ENCODE measurements at regions not wholly inside any gene's neighbourhood (a gene's known extent, or its start where the extent isn't known, plus 50 kb on each side); places are given as distances from the start of the nearest gene placed in this dataset.

DNA sequence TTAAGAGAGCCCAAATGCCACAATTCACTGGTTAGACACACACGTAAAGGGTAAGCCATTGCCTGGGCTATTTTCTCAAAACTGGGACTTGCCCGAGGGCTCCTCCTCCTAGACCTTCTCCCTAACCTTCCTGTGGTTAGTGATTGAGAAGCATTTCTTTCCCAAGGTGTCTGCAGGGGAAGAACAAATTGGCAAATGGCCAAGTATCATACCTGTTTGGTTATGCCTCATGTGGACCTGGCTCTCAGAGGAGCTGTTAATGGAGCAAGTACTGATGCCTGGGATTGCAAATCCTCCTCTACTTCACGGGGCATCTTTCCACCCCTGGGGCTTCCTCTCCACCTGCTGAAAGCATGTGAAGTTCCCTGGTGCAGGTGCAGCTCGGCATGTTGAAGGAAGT is 187.5 kb upstream of the CYRIA start:
- DNase-seq (ENCODE audit: low read depth in 4 of 4, low spot score in 3 of 4) = no peak

DNA sequence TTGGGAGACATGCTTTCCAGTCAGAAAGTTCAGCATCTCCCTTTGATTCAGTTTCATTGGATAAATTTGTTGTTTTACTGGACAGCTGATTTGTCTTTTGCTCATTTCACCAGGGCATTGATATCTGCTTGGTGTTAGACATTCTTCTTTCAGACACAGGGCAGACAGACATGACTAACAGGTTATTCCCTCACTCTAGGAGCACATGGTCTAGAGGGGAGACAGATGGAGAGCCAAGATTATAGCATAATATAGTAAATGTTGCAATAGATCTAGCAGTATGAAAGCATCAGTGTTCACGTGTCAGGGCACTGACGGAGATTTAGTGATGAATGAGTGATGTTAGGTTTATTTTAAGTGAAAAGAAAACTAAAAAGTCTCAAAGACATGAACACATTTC is 187.0 kb upstream of the CYRIA start:
- DNase-seq (ENCODE audit: low read depth in 4 of 4, low spot score in 3 of 4) = no peak

DNA sequence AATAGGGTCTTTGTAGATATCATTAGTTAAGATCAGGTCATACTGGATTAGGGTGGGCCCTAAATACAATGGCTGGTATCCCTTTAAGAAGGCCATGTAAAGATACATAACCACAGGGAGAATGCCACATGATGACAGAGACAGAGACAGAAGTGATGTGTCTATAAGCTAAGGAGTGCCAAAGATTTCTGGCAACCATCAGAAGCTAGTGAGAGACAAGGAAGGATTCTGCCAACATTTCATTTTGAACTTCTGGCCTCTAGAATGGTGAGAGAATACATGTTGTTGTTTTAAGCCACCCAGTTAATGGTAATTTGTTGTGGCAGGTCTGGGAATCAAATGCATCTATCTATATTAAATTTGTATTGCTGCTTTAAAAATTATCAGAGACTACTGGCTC is 185.5 kb upstream of the CYRIA start:
- no peak for DNase-seq (ENCODE audit: low read depth in 4 of 4, low spot score in 3 of 4)

DNA sequence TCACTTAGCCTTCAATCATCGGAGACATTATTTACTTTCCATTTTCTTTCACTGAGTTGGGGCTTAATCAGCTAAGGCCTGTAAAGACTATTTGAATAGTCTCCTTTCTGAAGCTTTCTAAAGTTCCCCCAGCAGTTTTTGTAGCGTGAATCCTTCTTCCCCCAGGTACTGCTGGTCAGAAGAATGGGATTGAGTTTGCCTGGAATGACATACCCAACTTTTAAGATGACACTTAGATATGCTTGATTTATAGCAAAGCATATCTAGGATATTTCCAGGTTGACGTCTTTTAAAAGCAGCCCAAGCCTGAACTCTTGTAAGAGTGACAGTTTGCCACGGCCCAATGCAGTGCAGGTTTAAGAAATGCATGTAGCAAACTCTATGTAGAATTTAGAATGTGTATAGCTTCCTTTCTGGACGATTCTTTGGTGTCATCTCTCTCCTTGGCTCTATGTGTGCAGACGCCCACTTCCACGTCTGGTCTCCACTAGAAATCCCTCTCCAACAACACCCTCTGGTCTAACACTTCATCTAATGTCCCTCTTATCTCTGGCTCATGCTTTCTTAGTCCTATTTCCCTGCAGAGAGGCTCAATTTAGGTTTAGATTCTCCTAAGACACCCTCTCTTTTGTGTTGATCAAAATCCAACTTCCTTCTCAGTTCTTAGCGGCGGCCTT is 175.0 kb upstream of the CYRIA start:
- no peak for DNase-seq (ENCODE audit: low read depth in 4 of 4, low spot score in 3 of 4)

DNA sequence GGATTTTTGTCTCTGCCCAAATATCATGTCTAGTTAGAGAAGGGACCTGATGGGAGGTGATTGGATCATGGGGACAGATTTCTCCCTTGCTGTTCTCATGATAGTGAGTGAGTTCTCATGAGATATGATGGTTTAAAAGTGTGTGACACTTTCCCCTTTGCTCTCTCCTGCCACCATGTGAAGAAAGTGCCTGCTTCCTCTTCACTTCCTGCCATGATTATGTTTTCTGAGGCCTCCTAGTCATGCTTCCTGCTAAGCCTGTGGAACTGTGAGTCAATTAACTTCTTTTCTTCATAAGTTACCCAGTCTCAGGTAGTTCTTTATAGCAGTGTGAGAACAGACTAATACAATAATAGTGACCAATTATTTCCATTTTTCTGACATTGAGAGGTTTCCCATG is 167.3 kb upstream of the CYRIA start:
- DNase-seq (ENCODE audit: low read depth in 4 of 4, low spot score in 3 of 4) = no peak

DNA sequence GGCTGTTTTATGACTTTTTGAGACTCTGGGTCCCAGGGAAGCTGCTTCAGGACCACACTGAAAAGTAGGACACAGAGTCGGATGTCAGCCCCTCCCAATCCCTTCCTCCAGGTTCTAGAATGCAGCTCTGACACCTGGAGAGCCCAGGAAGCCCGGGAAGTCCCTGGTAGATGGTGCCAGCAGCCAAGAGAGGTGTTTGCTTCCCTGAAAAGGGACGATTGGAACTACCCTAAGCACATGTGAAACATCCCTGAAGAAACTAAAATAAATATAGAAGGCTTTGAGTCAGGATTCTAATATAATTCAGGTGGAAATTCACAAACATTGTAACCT is 163.2 kb upstream of the CYRIA start:
- DNase-seq (ENCODE audit: low read depth in 4 of 4, low spot score in 3 of 4) = no peak

DNA sequence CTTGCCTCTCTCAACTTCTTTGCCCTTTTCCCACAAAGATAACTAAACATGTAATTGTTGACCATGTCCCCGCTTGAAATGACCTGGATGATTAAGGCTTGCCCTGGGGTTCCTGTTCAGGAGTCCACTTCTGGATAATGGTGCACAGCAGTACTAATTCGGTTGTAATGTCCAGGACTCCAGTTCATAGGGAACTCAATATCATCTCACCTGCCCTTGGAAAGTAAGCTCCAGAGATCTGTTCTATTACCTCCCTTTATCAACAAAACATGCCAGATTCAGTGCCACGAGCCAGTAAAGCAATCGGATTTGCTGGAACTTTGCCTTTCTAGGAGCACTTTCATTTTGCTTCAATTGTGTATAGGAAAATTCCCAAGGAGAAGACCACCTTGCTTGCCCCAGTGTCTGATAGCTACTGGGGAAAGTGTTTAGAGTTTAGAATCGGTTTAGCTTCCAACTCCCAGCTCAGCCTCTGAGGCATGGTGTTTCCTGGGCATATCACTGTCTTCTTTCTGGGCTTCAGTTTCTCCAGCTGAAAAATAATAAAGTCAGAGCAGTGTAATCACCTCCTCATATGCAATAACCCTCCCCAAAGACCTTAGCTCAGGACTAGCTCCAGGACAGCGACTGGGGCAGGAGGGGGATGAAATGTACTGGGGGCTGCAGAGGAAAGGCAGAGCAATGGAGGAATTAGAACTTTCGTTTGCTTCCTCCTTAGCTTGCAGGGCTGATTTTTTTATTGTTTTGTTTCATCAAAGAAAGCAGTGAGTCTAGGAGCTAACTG is 162.6 kb upstream of the CYRIA start:
- no peak for DNase-seq (ENCODE audit: low read depth in 4 of 4, low spot score in 3 of 4)

DNA sequence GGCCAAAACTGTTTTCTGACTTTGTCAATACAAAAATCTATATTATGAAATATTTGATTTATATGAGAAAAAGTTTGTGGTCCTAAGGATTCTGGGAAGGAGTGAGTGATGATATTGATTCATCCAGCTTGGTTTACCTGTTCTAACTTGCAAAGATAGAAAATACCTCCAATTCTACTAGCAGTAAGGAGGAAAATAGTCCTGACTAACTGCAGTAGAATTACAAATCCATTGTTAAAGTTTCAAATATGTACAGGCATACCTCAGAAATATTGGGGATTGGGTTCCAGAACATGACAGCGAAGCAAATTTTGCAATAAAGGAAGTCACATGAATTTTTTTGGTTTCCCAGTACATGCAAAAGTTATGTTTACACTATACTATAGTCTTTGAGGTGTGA is 158.8 kb upstream of the CYRIA start:
- no peak for DNase-seq (ENCODE audit: low read depth in 4 of 4, low spot score in 3 of 4)

DNA sequence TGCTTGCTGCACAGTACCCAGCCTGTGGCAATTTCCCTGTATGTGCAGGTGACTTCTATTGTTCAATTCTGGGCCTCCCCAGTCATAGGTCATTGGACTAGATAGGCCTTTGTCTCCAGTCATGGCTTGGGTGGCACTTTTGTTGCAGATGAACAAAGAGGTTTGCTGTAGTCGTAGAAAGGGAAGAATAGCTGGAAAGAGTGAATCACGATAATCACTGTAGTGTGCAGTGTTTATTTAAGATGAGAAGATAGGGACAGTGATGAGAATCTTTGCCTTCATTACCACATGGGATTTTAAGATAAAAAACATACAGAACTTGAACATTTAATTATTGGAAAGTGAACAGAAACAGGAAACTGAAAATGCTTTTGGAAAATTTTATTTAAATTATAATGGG is 156.1 kb upstream of the CYRIA start:
- DNase-seq (ENCODE audit: low read depth in 4 of 4, low spot score in 3 of 4) = no peak

DNA sequence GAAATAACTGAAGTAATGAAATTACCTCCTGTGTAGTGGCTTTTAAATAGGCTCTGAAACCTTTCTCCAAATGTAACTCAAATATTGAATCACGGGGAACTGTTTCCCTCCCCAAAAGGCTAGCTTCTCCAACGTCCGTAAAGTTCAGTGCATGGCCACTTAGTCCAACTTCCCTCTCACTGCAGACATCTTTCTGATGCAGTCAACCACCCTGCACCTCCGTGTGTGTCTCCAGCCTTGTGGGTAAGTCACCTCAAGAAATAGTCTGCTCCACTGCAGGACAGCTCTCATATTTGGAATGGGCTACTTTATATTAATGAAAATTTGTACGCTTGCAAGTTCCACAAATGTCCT is 152.5 kb upstream of the CYRIA start:
- no peak for DNase-seq (ENCODE audit: low read depth in 4 of 4, low spot score in 3 of 4)

DNA sequence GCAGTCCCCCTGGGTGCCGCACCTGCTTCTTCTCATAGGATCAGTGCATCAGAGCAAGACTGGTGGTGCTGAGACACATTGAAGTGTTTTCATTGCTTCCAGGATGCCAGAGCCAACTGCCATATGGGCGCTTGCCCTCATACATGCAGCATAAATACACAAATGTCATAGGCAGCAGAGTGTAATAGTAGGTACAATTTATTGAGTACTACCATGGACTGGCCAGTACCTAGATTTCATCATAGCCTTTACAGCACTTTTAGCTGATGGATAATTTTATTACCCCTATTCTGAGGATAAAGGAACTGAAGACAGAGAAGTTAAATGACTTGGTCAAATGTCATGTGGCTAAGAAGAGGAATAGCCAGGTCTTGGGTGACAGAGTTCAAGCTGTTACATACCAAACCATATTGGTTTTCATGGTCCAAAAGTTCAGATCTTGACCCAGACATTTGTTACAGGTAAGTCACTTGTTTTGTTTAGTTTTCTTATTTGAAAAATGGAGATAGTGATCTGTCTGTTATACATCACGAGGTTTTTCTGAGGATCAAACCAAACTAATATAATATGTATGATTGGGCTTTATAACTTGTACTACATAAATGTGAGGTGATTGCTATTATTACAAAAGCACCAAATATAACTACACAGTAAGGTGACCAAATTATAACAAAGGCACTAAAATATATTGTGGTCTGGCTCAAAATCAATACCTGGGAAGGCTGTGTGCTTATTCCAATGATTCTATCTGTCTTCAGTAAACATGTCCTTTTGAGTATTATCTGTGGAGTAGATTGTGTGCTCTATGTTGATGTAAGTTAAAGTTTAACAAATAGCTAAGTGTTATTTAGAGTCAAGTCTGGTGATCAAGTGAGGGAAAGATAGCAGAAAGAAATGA is 151.9 kb upstream of the CYRIA start:
- no peak for DNase-seq (ENCODE audit: low read depth in 4 of 4, low spot score in 3 of 4)

DNA sequence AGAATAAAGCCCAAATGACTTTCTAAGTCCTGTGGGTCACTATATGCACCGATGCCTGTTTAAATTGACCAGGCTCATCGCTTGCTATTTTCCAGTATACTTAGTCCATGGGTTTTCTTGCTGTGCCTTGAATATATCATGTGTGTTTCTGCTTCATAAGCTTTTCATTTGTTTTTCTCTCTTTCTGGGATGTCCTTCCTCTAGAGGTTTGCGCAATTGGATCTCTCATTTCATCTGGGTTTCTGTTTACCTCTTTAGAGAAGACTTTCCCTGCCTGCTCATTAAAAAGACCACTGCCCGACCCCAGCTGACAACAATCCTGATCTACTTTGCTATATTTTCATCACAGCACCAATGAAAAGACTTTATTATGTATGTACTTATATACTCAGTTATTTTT is 150.9 kb upstream of the CYRIA start:
- DNase-seq (ENCODE audit: low read depth in 4 of 4, low spot score in 3 of 4) = no peak

DNA sequence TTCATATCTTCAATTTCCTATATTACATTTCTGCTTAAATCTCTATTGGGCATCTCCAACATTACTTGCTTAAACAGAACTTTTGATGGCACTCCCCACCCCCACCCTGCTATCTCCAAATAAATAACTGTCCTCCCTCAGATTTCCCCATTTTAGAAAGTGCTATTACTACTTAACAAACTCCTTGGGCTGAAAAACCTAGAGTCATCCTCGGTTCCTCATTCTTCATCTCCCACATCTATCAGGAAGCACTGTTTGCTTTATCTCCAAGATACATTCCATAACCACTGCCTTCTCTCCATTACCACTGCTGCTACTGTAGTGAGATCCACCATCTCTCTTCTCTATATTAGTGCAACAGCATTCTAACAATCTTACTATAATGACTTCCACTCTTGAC is 150.4 kb upstream of the CYRIA start:
- no peak for DNase-seq (ENCODE audit: low read depth in 4 of 4, low spot score in 3 of 4)

DNA sequence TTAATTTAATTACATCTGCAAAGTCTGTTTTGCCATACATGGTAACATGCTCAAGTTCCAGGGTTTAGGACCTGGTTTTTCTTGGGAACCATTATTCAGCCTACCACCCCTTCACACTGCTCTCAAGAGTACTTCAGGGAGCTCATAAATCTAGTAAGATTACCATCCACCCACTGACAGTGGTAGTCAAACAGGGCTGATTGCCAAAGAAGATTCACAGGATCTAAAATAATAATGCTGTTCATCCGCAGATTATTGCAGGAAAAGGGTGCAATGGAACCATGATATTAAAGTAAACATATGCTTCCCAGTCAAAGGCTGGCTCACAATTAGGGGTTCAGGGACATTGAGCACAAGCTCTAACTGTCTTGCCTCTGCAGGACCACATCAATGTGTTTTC is 148.0 kb upstream of the CYRIA start:
- no peak for DNase-seq (ENCODE audit: low read depth in 4 of 4, low spot score in 3 of 4)

DNA sequence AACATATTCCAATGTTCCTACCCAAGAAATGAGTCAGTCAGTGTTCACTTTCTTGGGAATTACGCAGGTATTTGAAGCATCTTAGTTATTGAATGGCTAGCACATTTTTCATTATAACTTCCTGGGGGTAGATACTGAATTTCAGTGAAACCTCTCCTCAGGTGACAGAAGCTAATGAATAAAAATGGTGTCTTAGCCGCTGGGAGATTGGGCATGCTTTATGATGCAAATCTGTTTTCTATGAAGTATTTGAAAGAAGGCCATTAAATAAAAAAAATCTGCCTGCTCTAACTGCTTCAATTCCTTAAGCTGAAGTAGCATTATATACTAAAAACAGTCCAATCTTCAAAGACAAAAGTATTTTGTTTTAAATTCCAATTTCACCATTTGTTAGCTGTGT is 132.8 kb upstream of the CYRIA start:
- DNase-seq (ENCODE audit: low read depth in 4 of 4, low spot score in 3 of 4) = no peak

DNA sequence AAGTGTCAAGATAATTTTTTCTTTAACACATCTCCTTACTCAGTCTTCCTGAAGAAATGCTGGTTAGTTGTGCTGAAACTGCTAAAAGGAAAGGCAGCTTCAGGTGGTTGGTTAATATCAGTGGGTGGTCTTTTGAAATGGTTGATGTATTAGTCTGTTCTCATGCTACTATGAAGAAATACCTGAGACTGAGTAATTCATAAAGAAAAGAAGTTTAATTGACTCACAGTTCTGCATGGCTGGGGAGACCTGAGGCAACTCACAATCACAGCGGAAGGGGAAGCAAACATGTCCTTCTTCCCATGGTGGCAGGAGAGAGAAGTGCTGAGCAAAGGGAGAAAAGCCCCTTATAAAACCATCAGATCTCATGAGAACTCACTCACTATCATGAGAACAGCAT is 125.9 kb upstream of the CYRIA start:
- no peak for DNase-seq (ENCODE audit: low read depth in 4 of 4, low spot score in 3 of 4)

DNA sequence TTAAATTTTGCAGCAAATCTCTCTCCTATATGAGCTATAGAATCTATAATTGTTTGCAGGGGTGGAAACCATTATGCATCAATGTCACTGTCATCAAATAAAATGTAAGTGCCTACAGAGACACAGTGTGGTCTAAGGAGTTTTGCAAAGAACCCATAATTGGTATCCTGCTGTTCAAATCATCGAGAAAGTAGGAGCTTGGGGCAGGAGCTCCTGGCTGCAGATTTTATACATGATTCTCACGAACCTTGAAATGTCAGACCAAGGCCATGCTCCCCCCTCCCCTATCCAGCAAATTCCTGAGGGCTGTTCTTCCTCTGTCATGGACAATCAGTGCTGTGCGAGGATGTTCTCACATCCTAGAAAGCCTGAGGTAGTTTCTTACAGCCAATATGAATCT is 119.5 kb upstream of the CYRIA start:
- no peak for DNase-seq (ENCODE audit: low read depth in 4 of 4, low spot score in 3 of 4)

DNA sequence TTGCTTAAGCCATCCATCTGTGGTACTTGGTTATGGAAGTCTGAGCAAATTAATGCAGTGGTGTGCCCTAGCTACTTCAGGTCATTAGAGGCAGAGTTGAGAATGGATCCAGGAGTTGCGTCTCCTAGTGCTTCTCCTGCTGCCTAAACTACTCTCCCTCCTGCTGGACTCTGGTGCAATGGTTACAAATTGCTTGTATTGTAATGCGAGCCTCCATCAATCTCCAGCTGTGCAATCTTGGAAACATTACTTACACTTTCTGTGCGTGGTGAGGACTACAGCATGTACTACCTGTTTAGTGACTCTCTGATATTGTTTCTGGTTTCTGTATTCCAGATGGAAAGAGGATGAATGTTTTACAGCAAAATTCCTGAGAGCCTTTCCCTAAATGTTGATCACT is 119.0 kb upstream of the CYRIA start:
- no peak for DNase-seq (ENCODE audit: low read depth in 4 of 4, low spot score in 3 of 4)

DNA sequence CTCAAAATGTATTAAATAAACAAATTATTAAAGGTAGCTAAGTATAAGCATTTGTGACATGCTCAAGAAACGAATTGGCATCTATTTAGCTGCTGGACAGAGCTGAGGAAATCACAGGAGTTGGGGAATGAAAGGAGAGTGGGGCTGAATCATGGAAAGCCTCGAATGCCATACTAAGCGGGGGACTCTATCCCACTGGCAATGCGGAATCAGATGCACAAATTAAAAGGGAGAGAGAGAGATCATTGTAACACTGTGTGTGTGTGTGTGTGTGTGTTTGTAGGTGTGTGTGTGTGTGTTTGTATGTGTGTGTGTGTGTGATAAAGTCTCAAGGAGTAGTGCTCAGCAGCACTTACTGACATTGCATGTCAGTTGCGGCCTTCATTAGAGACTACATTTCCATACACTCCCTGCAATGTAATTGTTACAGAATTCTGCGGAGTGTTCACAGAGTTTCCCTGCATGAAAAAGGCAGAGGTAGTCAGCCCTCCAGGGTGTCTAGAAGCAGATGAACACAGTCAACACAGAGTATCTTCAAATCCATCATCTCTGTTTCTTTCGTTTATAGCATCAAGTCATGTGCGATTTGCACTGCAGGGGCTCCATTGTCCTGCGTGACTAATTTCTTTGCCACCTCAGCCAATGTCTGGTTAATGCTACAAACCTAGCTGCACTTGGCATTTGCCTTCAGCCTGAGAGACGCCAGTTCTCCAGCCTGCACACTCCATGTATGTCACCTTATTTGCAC is 111.7 kb upstream of the CYRIA start:
- DNase-seq (ENCODE audit: low read depth in 4 of 4, low spot score in 3 of 4) = no peak

DNA sequence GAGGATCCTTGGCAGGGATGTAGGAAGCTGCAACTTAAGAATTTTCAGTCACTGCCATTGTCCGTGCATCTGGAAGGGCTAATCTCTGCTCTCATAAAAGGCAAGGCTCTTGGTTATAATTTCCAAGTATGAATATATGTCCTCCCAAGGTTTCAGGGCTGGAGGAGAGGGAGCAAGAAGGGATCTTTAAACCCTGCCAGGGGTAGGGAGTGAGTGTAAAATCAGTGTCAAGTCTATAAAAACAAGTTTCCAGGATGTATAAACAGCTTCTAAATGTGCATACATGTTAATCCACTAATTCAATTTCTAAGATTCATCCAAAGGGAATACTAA is 110.2 kb upstream of the CYRIA start:
- DNase-seq (ENCODE audit: low read depth in 4 of 4, low spot score in 3 of 4) = no peak
